ENCODE measurements at regions not wholly inside any gene's neighbourhood (a gene's known extent, or its start where the extent isn't known, plus 50 kb on each side); places are given as distances from the start of the nearest gene placed in this dataset.
"Not testable (repeated sequence)": the region's sequence is repeated elsewhere in the genome, so short reads cannot be mapped to it uniquely, and the experiment has no call there.

DNA sequence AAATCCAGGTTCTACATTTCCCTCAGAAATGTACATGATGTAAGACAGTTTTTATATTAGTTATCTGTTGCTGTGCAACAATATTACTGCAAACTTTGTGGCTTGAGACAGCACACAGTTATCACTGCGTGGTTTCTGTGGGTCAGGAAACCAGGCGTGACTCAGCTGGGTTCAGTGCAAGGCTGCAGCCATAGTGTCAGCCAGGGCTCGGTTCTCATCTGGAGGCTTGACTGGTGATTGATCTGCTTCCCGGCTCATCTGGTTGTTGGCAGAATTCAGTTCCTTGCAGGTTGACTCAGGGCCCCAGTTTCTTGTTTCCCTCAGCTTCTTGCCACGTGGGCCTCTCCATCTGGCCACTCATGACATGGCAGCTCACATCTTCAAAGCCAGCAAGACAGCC lies 146.8 kb upstream of the ROPN1B start:
- DNase-seq = not testable (repeated sequence)

DNA sequence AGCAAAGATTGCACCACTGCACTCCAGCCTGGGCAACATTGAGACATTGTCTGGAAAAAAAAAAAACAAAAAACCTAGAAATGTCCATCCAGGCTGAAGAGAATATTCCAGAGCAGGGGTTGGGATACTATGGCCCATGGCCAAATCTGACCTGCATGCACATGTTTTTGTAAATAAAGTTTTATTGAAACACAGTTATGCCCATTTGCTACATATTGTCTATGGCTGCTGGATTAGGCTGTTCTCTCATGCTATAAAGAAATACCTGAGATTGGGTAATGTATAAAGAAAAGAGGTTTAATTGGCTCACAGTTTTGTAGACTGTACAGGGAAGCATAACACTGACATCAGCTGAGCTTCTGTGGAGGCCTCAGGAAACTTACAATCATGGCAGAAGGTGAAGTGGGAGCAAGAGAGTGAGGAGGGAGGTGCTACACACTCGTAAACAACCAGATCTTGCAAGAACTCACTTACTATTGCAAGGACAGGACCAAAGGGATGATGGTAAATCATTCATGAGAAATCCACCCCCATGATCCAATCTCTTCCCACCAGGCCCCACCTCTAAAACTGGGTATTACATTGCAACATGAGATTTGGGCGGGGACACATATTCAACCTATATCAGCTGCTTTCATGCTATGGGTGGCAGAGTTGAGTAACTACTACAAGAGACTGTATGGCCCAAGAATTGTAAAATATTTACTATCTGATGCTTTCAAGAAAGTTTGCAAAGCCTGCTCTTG lies 137.8 kb upstream of the ROPN1B start:
- not testable (repeated sequence) for DNase-seq

- DNase-seq = not testable (repeated sequence)
Measured at GRCh38 chr3:125835562-125835961, 133.4 kb upstream of the ROPN1B start.

GRCh38 chr3:125836011-125836551 lies 132.9 kb upstream of the ROPN1B start:
- peak; percentile 6 for DNase-seq

DNA sequence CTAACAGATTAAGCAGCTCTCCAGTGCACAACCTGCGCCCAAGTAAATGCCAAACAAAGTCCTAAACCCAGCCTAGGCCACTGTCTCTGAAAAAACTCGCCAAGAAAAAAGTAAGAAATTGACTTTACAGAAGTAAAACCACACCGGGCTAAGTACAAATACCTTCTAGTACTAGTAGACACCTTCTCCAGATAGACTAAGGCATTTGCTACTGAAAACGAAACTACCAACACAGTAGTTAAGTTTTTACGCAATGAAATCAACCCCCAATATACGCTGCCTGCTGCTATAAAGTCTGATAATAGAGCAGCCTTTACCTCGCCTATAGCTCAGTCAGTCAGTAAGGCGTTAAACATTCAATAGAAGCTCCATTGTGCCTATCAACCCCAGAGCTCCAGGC lies 132.2 kb upstream of the ROPN1B start:
- not testable (repeated sequence) for DNase-seq

- DNase-seq = not testable (repeated sequence)
Measured at GRCh38 chr3:125838857-125839256, 130.1 kb upstream of the ROPN1B start.

- DNase-seq = not testable (repeated sequence)
Measured at GRCh38 chr3:125840465-125840864, 128.5 kb upstream of the ROPN1B start.

DNA sequence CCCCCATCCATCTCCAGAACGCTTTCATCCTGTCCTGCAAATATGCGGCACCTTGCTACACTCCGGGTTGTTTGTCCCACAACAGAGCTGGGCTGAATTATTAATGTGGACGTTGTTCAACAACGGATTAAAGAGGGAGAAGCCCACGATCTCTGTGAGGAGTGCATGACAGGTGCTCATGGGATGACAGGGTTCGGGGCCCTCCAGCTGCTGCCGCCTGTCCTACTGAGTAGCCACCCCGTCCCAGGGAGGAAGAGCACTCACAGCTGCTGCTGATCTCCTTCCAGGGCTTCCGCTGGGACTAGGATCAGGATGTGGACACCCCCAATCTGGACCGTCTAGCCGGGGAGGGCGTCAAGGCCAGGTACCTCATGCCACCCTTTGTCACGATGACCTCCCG lies 121.0 kb upstream of the ROPN1B start:
- DNase-seq = not testable (repeated sequence)

- DNase-seq = not testable (repeated sequence)
Measured at GRCh38 chr3:125855006-125855405, 114.0 kb upstream of the ROPN1B start.

DNA sequence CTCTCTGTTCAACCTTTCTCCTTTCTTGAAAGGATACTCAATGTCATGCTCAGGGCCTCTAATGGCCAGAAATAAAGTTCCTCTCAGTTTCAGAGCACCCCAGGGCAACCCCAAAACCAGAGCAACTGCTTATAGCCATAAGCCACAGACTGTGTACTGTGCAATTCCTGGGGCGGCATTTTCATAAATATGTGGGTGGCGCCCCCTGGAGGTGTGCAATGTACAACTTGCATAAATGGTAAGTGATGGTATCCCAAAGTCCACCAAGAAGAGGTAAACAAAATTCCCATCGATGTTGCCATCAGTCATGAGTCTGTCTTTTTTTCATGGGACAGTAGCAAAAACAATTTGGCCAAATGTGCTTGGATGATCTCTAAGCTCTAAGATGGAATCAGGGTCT lies 108.4 kb upstream of the ROPN1B start:
- DNase-seq = not testable (repeated sequence)

DNA sequence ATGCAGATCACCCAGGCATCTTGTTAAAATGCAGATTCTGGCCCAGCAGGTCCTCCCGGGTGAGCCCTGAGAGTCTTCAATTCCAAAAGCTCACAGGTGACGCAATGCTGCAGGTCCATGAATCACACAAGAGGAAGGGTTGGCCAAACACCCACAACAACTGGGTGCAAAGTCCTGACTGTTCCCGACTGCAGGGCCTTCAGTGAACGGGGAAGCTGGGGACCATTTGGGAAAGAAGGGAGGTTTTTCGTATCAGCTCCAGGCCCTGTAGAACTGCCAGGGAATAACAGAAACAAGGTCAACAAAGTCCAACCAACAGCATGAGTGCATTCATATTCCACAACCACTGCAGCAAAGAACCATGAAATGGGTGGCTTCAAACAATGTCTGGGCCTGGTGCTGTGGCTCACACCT lies 106.1 kb upstream of the ROPN1B start:
- DNase-seq = not testable (repeated sequence)

GRCh38 chr3:125864532-125864931 lies 104.4 kb upstream of the ROPN1B start:
- not testable (repeated sequence) for DNase-seq

- not testable (repeated sequence) for DNase-seq
Measured at GRCh38 chr3:125886006-125886405, 83.0 kb upstream of the ROPN1B start.

DNA sequence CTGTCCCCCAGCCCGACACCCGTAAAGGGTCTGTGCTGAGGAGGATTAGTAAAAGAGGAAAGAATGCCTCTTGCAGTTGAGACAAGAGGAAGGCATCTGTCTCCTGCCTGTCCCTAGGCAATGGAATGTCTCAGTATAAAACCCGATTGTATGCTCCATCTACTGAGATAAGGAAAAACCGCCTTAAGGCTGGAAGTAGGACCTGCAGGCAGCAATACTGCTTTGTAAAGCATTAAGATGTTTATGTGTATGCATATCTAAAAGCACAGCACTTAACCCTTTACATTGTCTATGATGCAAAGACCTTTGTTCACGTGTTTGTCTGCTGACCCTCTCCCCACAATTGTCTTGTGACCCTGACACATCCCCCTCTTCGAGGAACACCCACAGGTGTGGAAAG lies 69.8 kb upstream of the ROPN1B start:
- DNase-seq = not testable (repeated sequence)

DNA sequence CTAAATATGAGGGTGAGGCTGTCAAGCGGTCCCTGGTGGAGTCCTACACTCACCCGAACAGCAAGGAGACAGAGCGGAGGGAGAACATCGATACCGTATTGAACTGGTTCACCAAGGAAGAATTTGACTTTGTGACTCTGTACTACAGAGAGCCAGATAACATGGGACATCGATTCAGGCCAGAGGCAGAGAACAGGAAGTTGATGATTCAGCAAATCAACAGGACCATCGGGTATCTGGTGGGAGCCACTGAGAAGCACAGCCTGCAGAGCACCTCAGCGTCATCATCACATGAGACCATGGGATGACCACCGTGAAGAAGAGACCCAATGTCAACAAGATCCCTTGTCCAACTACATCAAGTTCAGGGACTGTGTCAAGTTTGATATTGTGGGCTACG lies 67.5 kb upstream of the ROPN1B start:
- DNase-seq = not testable (repeated sequence)

GRCh38 chr3:125903780-125904455 lies 65.1 kb upstream of the ROPN1B start:
- DNase-seq = not testable (repeated sequence)

- not testable (repeated sequence) for DNase-seq
Measured at GRCh38 chr3:125907279-125907678, 61.7 kb upstream of the ROPN1B start.

DNA sequence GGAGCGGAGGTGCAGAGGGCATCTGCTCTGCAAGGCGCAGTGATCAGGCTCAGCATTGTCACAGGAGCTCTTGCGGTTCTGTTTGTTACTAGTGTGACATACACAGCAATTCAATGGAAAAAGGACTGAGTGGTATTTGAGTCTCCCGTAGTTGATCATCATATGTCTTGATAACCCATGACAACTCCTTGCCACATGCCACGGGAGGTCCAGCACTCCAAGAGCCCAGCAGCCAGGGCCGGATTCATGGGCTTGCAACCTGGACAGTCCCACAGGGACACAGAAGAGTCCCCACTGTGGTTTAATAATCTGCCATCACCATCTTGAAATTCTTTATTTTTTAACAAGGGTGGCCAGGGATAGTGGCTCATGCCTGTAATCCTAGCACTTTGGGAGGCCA lies 58.1 kb upstream of the ROPN1B start:
- DNase-seq = not testable (repeated sequence)

- DNase-seq = not testable (repeated sequence)
Measured at GRCh38 chr3:125914608-125915436, 54.2 kb upstream of the ROPN1B start.

GRCh38 chr3:125915437-125915787 lies 53.6 kb upstream of the ROPN1B start:
- DNase-seq = not testable (repeated sequence)

DNA sequence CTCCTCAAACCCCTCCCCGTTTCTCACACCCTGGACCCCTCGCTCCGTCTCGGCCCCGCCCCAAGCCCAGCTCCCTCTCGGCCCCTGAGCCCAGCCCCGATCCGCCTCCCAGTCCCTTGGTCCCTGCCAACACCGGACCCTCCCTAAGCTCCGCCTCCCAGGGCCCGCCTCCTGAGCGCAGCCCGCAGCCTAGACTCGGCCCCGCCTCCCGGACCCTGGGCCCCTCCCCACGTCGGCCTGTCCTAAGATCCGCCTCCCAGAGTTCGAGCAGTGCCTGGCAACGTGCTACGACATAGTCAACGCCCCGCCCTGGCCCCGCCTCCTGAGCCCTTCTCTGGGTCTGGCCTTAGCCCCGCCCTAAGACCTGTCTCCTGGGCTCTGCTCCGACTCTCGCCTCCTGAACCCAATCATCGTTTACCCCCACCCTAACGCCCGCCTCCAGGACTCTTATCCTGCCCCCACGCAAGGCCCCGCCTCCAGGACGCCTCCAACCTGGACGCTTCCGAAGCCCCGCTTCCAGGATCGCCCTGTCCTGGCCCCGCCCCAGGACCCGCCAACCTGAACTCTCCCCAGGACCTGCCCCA lies 53.1 kb upstream of the ROPN1B start:
- peak; percentile 99 for DNase-seq

GRCh38 chr3:125916376-125916978 lies 52.5 kb upstream of the ROPN1B start:
- peak; percentile 94 for DNase-seq

All from effector CD4-positive, alpha-beta T cell (primary cell).